ENCODE measurements at regions not wholly inside any gene's neighbourhood (a gene's known extent, or its start where the extent isn't known, plus 50 kb on each side); places are given as distances from the start of the nearest gene placed in this dataset.

GRCh38 chr6:126091466-126091865, 105.1 kb downstream of the TRMT11 start:
- TF ChIP-seq CTCF (IDR thresholded peaks at IDR 0.05; ENCODE audit: control extremely low read depth, extremely low read depth, low read depth, missing control alignments): no peak
- CTCF ChIA-PET: interaction anchor here (0.9 to 3.1 kb wide), 5 partner anchors 9 to 20 kb away, joined by 3 to 10 read pairs (median 4); no protein-coding TSS in a partner anchor
- POLR2A ChIA-PET: no interaction called here
- DNase-seq (ENCODE audit: extremely low spot score): no peak

- no peak for TF ChIP-seq CTCF (IDR thresholded peaks at IDR 0.05; ENCODE audit: control extremely low read depth, extremely low read depth, low read depth, missing control alignments)
- POLR2A ChIA-PET: interaction anchor here (0.7 kb wide), 1 partner anchor 21 kb away, joined by 3 read pairs; no protein-coding TSS in a partner anchor
- CTCF ChIA-PET: interaction anchor here (1.3 to 3.1 kb wide), 3 partner anchors 14 to 98 kb away, joined by 3 to 10 read pairs (median 4); no protein-coding TSS in a partner anchor
- no peak for DNase-seq (ENCODE audit: extremely low spot score)
Observed at GRCh38 chr6:126093108-126093507, 106.8 kb downstream of the TRMT11 start.

DNA sequence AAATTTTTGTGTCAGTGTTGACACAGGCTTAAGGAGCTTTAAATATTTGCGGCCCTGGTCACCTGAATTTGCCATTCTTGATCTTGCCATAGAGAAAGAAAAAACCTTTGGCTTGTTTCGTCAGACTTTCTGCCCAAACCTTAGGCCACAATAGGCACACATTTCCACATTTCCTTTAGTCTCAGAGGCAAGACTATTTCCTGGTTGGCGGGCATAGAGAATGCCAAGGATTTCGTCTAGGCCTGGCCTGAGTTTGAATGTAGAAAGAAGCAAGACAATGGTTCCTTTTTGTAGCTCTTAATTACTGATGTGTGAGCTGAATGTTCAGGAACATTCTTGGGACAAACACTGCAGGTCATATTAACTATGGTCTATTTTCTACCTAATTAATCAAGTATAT, 108.1 kb downstream of the TRMT11 start:
- ChIA-PET CTCF (interaction anchor here (1.0 to 3.1 kb wide), 2 partner anchors 10 to 15 kb away, joined by 3 to 10 read pairs; no protein-coding TSS in a partner anchor), POLR2A (no interaction called here)
- TF ChIP-seq CTCF (IDR thresholded peaks at IDR 0.05; ENCODE audit: control extremely low read depth, extremely low read depth, low read depth, missing control alignments): no peak
- no peak for DNase-seq (ENCODE audit: extremely low spot score)

DNA sequence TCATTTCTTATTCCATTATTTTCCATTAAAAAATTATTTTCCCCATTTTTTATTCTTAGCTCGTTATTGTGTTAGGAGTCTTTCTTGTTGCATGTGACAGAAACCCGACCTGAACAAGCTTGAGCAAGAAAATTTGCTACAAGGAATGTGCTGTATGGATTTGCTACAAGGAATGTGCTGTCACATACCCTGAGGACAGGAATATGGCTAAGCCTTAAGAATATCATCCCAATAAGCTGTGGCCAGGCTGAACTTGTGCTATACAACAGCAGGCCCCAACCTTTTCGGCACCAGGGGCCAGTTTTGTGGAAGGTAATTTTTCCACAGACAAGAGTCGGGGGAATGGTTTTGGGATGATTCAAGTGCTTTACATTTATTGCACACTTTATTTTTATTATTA, 114.0 kb downstream of the TRMT11 start:
- ChIA-PET POLR2A (no interaction called here), CTCF (interaction anchor here (1.3 to 1.5 kb wide), 2 partner anchors 9 to 13 kb away, joined by 3 read pairs; no protein-coding TSS in a partner anchor)
- no peak for DNase-seq (ENCODE audit: extremely low spot score)
- TF ChIP-seq CTCF (IDR thresholded peaks at IDR 0.05; ENCODE audit: control extremely low read depth, extremely low read depth, low read depth, missing control alignments): no peak

- no peak for TF ChIP-seq CTCF (IDR thresholded peaks at IDR 0.05; ENCODE audit: control extremely low read depth, extremely low read depth, low read depth, missing control alignments)
- ChIA-PET POLR2A (no interaction called here), CTCF (interaction anchor here (1.0 kb wide), 1 partner anchor 10 kb away, joined by 4 read pairs; no protein-coding TSS in a partner anchor)
- no peak for DNase-seq (ENCODE audit: extremely low spot score)
Observed at GRCh38 chr6:126102358-126102757, 116.0 kb downstream of the TRMT11 start.

- no peak for TF ChIP-seq CTCF (IDR thresholded peaks at IDR 0.05; ENCODE audit: control extremely low read depth, extremely low read depth, low read depth, missing control alignments)
- no peak for DNase-seq (ENCODE audit: extremely low spot score)
- POLR2A ChIA-PET: no interaction called here
- CTCF ChIA-PET: no interaction called here
Observed at GRCh38 chr6:126103993-126104392, 117.7 kb downstream of the TRMT11 start.
